GM21526 (cell line): ENCODE measurements at regions not wholly inside any gene's neighbourhood (a gene's known extent, or its start where the extent isn't known, plus 50 kb on each side); places are given as distances from the start of the nearest gene placed in this dataset.
A peak's percentile ranks its signal among the peaks of the same experiment; 100 is the strongest.
"Not testable (repeated sequence)": the region's sequence is repeated elsewhere in the genome, so short reads cannot be mapped to it uniquely, and the experiment has no call there.

ENCODE experiments used
- ATAC-seq: cut with Tn5 transposase; IDR thresholded peaks from one replicate; pipeline ENCODE4 v1.9.1; 2021; ENCODE audit warnings: moderate library complexity; ENCODE audit not compliant: unreplicated experiment, low FRiP score

DNA sequence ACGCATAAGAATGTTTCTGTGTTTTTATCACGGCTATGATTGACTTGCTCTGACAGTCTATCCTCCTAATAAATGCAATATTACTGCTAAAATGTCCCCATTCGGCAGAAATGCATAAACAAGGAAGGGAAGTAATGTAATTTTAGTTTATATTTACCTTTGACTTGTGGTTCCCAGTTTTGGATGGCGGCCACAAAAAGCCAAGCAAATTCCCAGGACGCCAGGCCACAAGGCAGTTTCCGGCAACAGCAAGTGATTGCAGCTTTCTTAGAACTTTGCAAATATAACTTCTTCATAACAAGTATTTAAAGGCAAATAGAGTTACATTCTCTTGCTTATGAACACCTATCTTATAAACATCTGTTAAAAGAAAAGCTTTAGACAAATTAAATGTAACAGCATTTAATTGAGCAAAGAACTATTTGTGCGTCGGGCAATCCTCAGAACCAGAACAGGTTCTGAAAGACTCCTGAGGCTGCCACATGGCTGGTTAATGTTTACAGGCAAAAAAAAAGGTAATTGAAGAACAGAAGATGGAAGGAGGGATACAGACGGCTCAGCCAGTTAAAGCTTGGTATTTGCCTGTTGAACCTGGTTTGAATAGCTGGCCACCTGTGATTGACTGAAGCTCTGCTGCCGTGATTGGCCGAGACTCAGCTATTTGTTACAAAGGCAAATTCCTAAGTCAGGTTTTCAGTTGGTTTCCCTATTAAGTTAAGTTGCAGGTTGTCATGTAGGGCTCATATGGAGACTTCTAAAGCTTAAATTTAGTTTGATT is 80.8 kb downstream of the C21orf91 start:
- ATAC-seq = no peak

DNA sequence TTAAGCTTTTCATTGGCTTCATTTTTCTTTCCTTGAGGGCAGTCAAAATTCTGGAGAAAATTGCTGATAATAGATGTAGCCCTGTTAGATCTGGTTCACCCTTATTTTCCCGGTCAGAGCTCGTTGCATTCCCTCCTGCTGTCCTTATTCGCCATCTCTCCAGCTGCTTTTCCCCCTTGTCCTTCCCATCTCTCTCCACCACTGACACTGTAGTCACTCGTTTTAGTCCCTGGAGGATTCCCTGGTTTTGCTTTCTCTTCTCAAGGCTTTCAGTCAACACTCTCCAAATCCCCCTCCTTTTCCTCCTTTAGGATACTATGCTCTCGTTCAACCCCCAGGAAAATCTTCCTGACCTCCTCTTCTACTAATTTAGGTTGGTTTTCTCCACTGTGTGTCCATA is 83.1 kb downstream of the C21orf91 start:
- no peak for ATAC-seq

DNA sequence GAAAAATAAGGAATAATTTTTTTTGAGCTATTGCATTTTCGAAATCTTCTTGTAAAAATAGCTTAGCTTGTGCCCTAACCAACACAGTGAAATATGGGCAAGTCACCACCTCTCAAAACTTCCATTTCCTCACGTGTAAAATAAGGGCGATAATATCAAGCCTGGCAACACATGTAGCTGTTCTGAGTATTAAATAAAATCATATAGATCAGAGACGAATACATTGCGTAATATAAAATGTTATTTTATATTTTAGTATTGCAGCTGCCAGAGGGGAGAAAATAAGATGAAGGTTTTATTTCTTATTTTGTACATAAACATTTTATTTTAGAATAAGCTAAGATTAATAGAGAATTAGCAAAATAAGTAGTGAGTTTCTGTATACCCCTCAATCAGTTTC is 85.9 kb downstream of the C21orf91 start:
- no peak for ATAC-seq

DNA sequence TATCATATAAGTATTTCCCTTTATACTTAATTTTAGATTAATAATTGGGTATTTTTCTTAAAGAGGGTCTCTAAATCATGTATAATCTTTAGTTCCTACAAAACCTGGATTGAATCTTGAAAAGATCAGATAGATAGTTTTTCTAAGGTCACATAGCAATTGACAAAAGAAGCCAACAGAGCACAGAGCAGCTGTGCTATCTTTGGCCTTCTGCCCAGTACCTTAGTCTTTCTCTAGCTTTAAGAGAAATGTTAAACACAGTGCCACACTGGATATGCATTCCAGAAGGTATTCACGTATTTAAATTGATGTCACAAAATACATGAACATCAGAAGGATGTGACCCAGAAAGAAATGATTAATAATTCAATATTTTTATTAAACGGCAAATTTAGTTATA is 86.8 kb downstream of the C21orf91 start:
- ATAC-seq = no peak

DNA sequence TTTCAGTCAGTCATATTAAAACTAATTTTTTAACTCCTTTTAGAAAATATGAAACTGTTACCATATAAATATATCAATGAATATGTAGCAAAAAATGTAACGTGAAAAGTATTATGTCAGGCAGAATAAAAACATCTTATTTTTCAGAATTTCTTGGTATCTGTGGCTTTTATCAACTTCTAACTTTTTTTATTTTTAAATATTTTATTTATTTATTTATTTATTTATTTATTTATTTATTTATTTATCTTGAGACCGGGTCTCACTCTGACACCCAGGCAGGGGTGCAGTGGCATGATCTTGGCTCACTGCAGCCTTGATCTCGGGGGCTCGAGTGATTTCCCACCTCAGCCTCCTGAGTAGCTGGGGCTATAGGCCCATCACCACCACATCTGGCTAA is 87.6 kb downstream of the C21orf91 start:
- no peak for ATAC-seq

DNA sequence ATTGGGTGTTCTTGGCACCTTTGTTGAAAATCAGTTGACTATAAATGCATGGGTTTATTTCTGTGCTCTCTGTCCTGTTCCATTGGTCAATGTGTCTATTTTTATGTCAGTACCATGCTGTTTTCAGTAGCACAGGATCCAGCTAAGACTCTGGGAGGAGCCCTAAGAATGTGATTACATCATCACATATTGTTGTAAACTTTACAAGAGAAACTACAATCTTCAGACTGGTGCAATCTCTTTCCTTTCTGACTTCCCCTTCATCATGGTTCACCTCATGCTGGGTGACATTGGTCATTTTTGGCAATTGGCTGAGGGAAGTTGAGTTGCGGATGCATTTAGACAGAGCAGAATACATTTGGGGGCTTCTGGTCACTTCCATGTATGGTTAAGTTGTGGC is 88.4 kb downstream of the C21orf91 start:
- ATAC-seq = no peak

DNA sequence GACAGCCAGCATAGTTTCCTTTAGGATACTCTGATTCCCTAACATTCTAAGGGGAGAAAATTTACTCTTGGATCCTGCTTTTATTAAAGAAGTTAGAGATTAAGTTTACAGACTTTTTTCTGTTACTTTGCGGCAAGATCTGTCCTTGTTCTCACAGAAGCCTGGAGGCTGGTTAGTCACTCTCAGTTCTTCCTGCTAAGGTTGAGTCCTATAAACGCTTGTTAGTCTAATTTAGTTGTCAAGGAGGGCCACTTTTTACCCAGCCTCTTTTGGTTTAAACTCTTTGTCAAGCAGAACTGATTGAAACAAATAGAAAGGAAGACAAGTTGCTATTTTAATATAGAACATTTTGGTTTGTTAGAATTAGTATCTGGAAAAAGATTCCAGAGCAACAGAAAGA is 89.7 kb downstream of the C21orf91 start:
- no peak for ATAC-seq

DNA sequence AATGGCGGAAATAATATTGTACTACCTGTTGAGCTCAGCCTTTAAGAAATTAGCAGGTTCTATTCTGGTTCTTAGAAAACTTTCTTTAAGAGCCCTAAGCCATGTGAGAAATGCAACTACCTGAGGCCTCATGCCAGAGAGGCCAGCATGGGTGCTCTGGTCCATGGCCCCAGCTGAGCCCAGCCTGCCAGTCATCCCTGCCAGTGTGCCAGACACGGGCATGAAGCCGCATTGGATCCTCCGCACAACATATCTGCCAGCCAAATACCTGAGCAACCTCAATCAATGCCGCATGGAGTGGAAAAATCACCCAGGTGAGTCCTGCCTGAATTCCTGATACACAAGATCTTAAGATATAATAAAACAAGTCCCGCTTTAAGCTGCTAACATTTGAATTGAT is 91.8 kb downstream of the C21orf91 start:
- ATAC-seq = no peak

DNA sequence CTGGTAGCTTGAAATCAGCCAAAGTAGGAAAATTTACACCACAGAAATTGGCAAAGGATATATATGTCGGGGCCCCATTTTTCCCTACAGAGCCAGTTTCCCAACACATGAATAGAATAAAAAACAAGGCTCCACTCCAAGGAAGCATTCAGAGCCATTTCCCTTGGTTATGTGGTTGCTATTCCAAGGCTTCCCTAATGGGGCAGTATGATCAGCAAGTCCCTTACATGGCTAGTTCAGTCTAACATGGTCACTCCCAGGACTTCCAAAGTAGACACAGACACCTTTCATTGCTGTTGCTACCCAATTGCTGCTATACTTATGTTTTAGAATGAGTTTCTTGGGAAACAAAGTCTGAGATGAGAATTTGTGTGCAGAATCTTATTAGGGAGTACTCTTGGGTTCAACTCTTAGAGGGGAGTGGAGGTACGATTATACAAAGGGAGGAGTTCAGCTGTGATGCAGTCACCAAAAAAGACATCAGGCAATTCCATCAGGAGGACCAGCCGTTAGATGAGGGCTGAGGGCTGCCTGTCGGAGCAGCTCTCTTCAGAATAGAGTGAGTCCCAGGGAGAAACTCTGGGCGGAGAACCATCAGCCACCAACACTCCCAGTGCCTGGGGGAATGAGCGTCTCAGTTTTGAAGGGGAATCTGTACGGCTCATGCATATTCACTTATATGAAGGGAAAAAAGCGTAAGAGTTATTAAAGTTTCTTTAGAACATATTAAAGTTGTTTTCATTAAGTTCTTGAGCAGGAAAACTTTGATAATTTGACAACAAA is 92.9 kb downstream of the C21orf91 start:
- ATAC-seq = no peak

DNA sequence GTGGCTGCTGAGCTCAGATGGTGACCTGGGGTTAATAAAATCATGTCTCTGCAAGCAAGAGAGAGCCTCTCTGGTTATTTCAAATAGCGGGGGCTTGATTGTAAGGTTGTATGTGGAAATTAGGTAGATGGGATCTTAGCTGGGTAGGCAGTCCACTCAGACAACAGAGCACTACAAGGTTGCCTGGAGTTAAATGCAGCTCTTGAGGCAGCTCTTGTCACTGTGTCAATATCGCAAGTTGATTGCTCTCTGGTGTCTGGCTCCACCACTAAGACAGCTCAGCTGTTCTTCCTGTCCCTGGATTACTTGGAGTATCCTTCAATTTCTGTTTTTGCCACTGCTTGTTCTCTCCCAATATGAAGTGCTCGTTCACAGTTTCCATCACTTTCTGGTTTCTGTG is 93.8 kb downstream of the C21orf91 start:
- ATAC-seq = no peak

DNA sequence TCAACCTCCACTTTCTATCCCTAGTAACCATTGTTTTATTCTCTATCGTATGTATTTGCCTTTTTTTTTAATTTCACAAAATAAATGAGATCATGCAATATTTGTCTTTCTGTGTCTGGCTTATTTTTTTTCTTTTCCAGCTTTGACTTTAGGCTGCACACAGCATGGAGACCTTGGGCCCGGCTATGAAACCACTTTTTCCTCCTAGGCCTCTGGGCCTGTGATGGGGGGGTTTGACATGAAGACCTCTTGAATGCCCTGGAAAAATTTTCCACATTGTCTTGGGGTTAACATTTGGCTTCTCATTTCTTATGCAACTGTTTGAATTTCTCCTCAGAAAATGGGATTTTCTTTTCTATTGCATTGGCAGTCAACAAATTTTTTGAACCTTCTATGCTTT is 100.2 kb upstream of the BTG3 start:
- no peak for ATAC-seq

DNA sequence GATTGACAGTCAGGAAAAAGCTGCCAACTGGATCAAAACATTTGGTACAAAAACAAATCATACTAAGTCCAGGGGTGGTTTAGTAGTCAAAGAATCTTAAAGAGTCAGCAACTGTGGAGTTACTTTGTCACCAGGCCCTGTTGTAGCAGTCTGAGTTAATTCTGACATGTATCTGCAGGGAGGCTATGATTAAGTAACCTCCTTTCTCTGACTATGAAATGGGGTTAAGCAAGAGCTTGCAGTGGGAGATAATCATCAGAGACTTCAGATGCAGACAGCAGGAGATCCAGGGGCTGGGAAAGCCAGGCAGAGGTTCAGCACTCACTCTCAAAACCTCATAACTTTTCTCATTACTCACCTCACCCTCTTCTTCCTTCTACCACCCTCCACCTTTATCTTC is 99.2 kb upstream of the BTG3 start:
- no peak for ATAC-seq

DNA sequence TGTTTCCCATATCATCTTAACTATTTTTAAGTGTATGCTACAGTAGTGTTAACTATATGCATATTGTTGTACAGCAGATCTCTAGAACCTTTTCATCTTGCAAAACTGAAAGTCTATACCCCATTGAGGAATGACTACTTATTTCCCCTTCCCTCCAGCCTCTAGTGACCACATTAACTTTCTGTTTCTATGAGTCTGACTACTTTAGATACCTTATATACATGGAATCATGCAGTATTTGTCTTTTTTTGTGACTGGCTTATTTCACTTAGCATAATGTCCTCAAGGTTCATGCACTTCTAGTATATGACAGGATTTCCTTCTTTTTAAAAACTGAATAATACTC is 96.5 kb upstream of the BTG3 start:
- peak; percentile 100 for ATAC-seq

DNA sequence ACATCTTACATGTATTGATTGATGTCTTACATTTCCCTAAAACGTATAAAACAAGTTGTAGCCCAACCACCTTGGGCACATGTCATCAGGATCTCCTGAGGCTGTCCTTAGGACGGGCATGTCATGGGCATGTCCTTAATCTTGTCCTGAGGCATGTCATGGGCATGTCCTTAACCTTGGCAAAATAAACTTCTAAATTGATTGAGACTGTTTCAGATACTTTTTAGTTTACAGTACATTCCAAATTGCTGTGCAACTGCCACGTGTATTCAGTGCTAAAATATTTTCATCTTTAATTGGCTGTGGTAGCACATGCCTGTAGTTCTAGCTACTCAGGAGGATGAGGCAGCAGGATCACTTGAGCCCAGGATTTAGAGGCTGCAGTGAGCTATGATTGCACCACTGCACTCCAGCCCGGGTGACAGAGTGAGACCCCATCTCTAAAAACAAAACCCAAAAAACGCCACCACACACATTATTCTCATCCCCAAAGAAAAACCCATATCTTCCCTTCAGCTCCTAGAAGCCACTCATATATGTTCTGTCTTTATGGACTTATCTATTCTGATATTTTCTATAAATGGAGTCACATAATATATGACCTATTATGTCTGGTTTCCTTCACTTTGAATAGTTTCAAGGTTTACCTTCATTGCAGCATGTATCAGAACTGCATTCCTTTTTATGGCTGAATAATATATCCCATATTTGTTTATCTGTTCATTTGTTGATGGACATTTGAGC is 96.0 kb upstream of the BTG3 start:
- ATAC-seq = peak; percentile 32

DNA sequence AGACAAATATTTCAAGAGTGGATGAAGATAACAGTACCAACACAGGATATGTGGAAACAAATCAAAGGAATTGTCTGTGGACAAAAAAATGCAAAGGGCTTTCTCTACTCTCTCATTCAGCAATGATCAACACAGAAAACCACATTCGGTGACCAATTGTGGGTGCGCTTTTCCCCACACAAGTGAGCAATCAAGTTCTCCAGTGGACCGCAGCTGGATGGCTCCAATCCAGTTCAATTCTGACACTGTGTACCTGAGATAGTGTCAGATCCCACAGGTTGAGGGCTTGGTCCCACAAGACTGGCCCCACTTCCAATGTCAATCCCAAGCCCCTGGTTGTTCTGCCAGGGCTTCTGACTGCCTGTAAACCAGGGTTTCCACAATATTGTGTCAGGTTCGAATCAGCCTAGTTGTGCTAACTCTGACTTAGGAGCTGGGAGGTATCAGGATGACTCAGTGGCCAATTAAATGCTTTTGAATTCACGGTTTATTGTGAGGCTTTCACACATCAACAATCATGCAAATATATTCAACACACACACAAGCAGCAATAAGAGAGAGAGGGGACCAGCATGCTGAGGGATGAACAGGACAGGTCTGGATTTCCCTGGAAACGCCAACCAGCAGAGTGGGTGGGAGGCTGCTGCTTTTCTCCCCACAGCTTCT is 87.0 kb upstream of the BTG3 start:
- ATAC-seq = peak; percentile 63

DNA sequence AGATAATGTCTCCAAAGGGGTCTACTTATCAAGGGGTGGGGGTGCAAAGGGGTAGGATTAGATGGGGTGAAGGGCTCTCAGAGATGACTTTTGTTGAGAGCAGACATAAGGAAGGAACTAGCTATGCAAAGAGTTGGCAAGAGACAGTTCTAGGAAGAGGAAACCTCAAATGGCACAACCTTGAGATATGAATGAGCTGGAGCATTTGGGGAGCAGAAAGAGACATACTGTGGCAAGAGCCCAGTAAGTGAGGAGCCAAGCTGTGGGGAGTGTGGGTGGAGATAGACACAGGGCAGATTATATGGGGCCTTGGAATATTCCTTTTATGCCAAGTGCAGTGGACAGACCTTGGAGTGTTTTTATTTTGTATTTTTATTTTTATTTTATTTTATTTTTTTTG is 84.8 kb upstream of the BTG3 start:
- no peak for ATAC-seq

DNA sequence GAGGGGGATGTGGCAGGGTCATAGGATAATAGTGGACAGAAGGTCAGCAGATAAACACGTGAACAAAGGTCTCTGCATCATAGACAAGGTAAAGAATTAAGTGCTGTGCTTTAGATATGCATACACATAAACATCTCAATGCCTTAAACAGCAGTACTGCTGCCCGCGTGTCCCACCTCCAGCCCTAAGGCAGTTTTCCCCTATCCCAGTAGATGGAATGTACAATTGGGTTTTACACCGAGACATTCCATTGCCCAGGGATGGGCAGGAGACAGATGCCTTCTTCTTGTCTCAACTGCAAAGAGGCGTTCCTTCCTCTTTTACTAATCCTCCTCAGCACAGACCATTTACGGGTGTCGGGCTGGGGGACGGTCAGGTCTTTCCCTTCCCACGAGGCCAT is 81.7 kb upstream of the BTG3 start:
- ATAC-seq = not testable (repeated sequence)

DNA sequence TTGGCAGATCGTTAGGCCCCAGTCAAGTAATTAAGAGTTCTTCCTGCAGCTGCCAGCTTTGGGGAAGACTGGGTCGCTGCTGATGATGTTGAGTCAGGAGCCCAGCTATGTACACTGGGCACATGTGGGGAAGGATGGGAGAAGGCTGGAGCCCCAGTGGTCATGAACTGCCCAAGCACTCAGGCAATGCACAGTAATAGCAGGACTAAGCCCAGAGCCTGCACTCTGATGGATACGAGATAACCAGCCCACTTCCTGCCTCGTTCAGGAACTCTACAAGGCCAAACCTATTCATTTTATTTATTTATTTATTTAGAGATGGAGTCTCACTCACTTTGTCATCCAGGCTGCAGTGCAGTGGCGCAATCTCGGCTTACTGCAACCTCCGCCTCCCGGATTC is 81.1 kb upstream of the BTG3 start:
- ATAC-seq = no peak

DNA sequence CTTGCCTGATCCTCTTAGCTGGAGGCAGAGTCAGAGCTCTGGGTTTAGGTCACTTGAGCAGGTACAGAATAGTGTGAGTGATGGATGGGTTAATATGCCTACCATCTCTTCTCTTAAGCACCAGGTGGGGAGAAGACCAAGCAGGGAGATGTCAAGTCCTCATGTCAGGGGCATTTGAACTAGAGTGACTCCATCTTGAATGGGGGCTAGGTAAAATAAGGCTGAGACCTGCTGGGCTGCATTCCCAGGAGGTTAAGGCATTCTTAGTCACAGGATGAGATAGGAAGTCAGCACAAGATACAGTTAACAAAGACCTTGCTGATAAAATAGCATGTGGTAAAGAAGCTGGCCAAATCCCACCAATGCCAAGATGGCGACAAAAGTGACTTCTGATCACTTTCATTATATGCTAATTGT is 77.4 kb upstream of the BTG3 start:
- no peak for ATAC-seq

DNA sequence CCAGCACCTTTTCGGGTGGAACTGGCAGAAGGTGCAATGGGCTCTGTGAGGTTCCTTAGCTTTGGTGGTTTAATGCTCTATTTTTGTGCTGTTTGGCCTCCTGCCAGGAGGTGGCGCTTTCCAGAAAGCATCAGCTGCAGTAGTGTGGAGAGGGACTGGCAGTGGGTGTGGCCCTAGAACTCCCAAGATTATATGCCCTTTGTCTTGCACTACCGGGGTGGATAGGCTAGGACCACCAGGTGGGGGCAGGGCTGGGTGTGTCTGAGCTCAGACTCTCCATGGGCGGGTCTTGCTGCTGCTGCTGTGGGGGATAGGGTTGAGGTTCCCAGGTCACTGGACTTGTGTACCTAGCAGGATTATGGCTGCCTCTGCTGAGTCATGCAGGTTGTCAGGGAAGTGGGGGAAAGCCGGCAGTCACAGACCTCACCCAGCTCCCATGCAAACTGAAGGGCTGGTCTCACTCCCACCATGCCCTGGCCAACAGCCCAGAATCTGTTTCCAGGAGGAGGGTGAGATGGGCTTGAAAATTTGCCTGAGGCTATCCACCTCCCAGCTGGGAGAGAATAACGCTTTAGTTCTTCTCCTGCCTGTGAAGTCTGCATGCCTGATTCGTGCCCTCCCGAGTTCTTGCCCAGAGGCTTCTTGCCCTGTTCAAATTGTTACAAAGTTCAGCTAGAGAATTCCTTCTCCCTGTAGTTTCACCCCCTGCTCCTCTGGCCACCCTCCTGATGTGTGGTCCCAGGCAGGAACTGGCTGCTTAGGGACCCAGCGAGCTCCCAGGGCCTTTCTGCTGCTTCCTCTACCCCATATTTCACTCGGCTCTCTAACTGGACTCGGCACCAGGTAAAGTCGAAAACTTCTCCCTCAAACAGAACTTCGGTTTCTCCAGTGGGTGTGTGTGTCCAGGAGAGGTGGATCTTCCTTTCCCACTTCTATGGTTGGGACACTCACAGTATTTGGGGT is 76.5 kb upstream of the BTG3 start:
- ATAC-seq = no peak
